ENCODE measurements at regions not wholly inside any gene's neighbourhood (a gene's known extent, or its start where the extent isn't known, plus 50 kb on each side); places are given as distances from the start of the nearest gene placed in this dataset.

DNA sequence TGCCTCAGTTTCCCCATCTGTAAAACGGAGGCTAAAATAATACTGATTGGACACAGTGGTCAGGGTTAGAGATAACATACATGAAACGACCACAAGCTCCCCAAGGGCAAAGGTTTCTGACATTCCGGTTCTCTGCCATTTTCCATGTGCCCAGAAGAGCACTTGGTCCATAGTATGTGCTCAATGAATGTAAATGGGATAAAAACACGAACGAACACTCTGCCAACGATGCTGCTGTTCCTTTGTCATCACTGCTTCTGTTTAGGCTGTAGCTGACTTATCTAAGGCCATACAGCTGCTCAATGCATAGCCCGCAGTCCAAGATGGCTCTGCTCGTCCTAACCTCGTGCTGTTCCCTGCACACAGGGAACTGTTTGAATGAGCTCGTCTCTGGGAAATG is 102.0 kb downstream of the RMI2 start:
- no peak for ATAC-seq

DNA sequence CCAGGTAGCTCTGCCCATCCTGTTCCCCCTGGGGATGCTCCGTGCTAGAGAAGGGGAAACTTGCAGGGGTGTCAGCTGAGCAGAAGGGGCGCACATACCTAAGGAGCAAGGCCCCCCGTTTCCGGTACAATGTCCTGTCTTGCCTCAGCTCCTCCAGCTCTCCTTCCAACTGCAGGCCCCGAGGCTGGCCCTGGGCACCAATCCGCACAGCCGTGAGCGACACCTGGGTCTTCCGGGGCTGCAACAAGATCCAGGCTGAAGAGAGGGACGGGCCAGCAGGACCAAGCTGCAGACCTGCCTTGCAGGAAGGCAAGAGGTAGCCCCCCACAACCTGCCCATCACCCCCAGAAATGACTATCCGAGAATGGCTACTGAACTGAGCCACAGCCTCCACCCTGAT is 102.6 kb downstream of the RMI2 start:
- ATAC-seq, result no peak

DNA sequence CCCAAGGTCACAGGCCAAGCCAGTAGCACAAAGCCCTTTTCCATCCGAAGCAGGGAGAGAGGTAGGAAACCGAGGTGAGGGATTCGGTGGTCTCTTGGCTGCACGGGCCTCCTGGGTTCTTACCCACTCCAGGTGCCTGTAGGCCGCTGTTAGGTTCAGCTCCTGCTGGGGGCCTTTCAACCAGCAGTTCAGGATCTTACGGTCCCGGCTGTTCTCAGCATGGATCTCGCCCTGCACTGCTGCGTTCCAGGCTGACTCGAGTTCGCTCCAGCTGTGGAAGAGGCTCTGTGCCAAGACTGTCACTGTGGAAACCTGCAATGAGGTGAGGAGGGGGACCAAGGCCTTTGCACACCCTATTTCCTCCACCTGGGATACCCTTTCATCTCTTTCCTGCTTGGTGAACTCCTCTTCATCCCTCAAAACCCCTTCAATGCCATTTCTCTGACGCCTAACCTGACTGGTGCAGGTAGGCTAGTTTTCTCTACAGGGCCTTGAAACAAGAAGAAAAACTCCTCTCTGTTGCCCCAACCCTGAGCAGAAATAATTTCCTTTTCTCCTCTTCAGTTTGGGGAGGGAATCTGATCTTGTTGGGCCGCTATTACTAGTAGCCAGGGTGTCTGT is 103.6 kb downstream of the RMI2 start:
- no peak for ATAC-seq

DNA sequence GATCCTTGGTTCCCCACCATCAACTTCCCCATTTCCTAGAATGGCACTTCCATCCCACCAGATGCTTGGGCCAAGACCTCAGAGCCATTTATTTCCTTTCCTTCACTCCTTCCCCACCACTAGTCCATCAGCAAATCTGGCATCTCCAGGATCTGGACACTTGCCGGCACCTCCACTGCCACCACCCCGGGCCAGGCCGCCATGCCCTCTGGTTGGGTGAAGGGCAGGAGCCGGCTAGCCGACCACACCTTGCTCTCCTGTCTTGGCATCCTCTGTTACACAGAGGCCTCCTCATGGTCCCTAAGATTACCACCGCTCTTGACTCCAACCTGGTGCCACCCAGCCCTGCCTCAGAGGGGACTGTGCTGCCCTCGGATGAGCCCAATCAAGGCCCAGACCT is 104.5 kb downstream of the RMI2 start:
- ATAC-seq, result no peak

DNA sequence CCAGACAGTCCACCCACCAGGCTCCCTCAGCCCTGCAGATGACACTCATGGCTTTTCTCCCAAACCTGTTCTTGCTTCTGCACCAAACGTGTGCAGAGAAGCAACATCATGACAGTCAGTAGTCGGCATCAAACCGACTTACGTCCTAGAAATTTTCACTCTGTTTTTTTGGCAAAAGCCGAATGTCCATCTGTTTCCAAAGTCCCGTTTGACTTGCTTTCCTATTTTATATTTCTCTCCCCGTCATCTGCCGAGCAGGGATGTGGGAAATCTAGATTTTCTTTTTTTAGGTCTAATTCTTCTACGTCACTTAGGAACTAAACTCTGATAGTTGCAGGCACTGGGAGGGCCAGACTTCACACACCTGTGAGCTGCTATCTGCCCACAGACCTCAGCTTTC is 104.9 kb downstream of the RMI2 start:
- no peak for ATAC-seq

DNA sequence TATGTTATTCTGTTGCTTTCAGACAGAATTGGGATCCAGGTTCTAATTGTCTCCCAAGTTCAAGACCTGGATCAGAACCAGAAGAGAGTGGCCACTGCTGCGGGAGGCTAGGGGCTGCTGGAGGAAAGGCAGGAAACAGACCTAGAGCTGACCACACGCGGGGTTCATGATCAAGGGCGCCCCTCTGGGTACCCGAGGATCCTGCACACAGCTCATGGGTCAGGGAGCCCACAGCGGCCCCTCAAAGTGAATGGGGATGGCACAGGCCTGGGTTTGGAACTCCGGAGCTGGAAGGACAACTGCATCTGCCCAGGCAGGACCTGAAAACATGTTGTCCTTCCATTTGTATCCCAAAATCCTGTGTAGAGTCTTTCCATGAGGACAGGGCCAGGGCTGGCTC is 107.0 kb downstream of the RMI2 start:
- no peak for ATAC-seq

DNA sequence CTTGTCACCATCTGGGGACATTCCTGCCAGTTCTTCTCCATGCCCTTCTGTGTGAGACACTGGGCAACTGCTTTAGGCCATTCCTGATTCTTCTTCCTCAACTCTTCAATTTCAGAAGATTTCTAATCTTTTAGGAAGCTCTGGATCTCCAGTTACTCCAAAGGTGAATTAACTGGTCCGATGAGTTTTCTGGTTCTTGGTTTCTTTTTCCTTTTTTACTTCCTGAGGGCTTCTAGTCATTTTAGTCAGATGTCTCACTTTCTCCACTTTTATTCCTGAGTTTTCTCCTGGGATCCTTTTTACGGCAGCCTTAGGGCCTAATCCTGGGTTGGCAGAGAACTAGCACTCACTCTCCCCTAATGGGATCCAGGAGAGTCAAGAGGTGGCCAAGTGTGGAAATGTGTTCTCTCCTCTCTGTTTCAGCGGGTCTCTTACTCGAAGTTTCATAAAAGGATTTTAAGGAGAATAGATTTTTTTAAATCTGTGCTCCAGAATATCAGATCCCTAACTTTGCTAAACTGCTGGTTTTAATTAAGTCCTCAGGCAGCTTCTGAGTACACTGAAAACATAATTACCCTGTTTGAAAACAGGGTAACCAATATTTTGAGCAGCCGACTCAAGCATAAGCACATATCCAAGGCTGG is 107.6 kb downstream of the RMI2 start:
- no peak for ATAC-seq

DNA sequence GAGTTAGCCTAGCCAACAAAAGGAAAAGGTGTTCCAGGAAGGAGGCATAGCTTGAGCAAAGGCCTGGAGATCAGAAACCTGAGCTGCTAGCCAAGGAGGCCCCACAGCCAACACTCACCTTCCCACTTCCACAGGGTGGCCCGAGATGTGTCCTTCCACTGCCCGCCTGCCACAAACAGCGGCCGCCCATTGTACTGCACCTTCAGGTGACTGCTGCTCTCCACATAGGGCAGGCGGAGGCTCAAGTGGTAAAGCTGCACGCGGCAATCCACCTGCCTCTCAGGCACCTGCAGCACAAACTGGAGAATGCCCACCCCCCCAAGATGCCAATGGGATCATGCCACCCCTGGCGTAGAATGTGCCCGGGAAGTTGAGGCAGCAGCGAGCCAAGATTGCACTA is 111.5 kb downstream of the RMI2 start:
- no peak for ATAC-seq

DNA sequence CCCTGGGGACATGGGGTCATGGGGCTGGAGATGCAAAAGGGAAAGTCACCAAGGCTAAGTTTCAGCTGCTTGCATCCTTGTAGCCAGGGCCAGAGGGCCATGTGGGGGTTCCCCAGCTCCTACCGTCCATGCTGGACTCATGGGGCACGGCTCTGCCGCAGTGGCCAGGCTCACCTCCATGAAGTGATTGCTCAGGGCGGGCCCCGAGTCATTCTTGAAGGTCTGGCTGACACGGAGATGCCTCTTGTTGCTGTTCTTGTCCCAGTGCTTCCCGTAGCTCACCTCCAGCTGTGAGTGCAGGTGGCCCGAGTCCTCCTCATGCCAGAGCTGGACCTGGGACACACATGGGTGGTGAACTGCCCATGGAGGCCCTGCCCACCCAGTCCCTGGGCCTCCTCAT is 114.5 kb downstream of the RMI2 start:
- ATAC-seq, result no peak

DNA sequence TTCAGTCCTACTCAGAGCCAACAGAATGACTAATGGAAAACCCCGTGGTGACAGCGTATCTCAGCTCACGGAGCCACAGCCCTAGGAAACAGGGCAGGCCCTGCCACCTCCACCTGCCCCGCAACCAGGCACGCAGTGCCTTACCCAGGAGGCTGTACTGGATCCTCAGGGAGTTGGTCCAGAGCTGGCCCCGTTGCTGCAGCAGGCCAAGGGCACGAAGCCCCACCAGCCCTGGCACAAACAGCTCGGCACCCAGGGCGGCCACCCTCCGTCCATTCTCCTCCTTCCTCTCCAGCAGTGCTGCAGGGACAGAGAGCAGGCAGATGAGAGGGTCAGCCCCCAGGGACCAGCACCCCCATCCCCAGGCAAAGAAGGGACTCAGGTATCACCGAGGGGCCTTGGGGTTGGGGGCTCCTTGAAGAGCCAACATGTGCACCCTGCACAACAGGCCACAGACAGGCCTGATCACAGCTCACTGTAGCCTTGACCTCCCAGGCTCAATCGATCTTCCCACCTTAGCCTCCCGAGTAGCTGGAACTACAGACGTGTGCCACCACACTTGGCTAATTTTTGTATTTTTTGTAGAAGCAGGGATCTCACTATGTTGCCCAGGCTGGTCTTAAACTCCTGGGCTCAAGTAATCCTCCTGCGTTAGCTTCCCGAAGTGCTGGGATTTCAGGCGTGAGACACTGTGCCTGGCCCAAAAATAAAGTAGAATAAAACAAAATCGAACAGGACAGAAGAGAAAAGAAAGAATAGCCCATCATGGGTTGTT is 115.7 kb downstream of the RMI2 start:
- ATAC-seq, result no peak

DNA sequence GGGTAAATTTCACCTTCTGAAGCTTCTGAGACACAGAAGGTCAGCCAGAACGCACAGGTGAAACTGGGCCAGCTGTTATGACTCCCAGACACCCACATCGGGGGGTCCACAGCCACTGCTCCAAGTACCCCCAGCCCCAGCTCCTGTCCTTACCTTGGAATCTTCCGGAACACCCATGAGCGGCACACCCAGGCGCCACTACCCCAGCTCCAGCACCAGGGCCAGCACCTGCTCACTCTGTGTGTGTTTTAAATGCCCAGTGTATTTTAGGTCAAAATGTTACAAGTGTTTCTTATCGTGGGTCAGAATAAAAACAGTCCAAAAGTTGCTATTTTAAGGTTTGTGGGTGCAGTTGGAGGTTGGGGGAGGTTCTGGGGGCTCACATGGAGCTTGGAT is 116.3 kb downstream of the RMI2 start:
- ATAC-seq, result no peak

DNA sequence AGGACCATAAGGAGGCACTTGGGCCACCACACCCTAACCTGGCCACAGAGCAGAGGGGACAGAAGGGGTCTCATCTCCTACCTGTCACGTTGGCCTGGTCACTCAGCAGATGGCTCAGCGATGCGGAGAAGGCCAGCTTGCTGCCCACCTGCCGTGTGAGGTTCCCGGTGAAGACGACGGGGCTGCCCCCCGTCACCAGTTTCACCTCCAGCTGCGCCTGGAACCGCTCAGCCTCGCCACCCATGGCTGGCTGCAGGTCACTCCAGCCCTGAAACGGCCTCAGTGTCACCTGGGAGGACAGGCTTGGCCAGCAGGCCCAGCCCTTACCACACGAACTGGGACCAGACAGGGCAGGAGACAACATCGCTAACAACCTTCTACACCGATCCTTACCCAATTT is 116.8 kb downstream of the RMI2 start:
- no peak for ATAC-seq

DNA sequence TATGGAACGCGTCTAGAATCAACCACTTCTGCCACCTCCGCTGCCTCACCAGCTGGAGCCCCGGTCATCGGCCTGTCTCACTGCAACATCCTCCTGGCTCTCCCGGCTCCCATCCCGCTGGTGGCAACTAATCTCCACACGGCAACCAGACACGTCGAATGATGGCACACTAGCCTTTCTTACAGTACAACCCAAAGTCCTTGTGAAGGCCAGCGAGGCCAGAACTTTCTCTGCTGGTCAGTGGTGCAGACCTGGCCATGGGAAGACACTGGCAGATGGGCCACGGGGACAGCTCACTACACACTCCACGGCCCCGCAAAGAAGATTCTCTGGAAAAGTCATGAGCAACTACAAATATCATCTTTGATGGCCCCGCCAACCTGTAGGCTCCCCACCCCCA is 117.6 kb downstream of the RMI2 start:
- no peak for ATAC-seq

DNA sequence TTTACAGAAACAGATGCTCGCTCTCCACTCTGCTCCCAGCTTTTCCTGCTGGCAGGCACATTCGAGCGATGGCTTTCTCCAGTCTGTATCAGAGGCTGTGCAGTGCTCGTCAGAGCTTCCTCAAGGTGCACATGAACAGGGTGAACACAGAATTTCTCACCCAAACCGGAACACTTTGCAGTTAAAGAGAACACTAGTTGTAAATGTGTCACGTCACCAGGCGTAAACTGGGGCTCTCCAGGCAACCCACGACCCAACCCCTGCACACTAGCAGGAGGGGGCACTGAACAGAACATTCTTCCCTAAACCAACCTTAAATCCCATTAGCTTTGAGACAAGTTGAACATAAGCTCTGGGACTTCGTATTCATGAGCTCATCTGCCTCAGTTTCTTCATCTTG is 119.0 kb downstream of the RMI2 start:
- no peak for ATAC-seq

DNA sequence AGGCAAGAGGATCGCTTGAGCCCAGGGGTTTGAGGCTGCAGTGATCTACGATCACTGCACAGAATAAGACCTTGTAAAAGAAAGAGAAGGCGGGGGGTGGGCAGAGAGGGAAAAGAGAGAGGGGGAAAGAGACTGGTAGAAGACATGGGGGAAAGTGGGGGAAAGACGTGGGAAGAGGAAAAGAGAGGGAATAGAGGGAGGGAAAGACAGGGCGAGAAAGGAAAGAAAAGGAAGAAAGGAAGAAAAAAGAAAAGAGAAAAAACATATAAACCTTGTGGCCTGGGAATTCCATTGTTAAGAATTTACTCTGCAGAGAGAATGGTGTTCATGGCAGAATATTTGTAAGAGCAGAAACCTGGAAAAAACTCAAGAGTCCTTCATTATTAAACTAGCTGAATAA is 120.4 kb downstream of the RMI2 start:
- no peak for ATAC-seq

DNA sequence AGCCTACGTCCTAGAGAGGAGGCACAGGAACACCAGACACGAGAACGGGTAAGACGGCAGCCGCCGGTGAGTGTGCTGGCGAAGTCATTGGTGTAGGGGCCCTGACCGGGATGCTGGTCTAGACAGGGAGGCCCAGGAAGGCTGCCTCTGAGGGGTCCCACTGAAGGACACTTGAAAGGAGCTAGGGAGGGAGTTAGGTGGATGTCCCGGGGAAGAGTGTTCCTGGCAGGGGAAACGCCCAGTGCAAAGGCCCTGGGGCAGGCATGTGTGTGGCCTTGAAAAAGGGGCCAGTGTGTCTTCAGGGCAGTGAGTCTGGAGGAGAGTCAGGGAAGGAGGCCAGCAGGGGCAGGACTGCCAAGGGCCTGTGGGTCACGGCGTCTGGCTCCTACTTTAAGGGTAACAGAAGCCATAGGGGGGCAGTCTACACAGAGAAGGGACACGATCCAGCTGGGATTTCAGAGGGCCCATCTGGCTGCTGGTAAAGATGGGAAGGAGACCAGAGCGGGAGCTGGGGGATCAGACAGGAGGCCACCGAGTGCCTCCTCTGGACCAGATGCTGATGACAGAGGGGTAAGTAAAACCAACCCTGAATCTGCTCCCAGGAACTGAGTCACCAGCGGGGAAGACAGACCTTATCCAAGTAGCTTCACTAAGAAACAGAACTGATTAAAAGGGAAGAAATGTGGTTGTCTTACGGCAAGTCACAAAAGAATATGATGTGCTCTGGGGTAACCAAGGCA is 115.9 kb downstream of the LITAF start:
- ATAC-seq, result no peak

DNA sequence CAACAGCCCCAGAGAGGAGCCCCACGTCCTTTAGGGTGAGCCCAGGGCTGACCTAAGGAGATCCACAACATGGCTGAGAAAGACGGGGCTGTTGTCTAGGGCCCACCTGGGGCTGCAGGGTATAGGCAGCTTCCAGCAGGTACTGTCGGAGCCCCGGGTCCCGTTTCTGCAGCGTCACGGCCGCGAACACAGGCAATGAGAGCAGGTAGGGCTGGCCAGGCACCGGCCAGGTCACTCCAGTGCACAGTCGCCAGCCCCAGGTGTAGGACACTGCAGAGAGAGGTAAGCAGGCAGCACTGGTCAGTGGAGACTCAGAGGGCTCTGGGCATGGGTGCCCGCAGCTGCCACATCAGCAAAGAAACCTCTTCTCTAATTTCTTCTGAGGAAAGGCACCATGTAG is 115.2 kb downstream of the LITAF start:
- no peak for ATAC-seq

DNA sequence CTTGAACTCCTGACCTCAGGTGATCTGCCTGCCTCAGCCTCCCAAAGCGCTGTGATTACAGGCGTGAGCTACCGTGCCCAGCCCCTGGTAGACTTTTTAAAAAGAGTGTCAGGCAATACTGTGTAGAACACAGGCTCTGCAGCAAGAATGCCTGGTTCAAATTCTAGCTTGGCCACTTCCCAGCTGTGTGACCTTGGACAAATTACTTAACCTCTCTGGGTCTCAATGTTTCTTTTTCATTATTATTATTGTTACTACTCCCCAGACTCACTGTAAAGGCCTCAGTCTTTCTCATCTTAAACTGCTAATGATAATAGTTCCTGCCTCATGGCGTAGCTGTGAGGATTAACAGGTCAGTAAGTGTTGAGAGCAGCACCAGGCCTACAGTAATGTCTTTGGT is 114.3 kb downstream of the LITAF start:
- ATAC-seq, result no peak

DNA sequence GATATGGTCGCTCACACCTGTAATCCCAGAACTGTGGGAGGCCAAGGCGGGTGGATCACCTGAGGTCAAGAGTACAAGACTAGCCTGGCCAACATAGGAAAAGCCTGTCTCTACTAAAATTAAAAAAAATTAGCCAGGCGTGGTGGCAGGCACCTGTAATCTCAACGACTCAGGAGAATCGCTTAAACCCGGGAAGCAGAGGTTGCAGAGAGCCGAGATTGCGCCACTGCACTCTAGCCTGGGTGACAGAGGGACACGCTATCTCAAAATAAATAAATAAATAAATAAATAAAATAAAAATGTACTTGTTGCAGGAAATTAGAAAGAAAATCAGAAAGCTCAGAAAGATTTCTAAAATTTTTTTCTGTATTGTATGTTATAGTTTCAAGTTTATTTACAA is 113.9 kb downstream of the LITAF start:
- no peak for ATAC-seq

DNA sequence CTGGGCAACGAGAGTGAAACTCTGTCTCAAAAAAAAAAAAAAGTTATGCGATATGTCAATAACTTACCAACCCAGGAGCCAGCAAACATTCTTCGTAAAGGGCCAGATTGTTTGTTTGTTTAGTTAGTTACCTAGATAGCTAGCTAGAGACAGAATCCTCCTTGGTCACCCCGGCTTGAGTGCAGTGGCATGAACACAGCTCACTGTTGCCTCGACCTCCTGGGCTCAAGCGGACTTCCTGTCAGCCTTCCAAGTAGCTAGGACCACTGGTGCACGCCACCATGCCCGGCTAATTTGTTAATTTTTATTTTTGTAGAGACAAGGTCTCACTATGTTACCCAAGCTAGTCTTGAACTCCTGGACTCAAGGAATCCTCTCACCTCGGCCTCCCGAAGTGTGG is 113.0 kb downstream of the LITAF start:
- no peak for ATAC-seq

DNA sequence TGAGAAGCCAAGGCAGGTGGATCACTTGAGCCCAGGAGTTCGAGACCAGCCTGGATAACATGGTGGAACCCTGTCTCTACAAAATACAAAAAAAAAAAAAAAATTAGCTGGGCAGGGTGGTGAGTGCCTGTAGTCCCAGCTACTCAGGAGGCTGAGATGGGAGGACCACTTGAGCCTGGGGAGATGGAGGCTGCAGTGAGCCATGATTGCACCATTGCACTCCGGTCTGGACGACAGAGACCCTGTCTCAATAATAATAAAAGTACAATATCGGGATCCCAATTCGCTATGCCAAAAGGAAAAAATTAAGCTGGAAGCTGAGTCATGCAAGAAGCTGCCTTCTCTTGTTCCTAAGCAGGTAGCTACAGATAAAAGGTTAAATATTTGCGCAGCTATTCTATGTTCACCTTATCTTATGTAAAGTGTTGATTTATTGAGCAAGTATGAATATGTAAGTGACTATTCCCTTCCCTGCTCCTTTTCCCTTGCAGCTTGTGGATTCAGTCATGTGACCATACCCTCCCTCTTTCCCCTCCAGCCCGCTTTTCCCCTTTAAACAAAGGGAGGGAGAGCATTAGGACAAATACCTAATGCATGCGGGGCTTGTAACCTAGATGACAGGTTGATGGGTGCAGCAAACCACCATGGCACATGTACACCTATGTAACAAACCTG is 112.0 kb downstream of the LITAF start:
- ATAC-seq, result no peak

DNA sequence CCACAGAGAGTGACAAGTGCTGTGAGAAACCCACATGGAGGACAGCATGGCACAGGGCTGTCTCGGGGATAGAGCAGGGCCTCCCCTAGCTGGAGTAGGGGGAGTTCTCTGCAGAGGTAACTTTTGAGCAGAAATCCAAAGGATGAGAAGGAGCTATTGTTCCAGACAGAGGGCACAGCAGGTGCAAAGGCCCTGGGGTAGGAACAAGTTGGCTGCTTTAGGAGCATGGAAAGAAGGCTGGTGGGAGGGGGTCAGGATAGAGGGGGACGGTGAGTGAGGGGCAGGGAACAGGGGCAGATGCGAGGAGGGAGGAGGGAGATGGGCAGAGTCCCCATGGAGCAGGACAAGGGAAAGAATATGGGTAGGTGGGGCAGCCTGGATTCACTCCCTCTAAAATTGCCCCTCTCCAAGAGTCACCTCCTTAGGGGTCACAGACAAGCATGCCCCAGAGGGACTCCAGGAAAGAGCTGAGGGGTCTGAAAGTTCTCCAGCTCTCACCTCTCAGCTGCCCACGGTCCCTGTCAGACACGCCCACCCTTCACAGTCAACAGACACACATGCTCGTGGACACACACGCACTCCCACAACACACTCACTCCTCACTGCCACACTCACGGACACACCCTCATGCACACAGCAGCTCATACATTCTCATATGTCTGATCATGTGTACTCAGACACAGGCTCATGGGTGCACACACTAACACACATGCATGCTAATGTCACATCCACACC is 110.7 kb downstream of the LITAF start:
- ATAC-seq, result no peak
